Body of pancreas (tissue), 4 donors: ENCODE measurements at regions not wholly inside any gene's neighbourhood (a gene's known extent, or its start where the extent isn't known, plus 50 kb on each side); places are given as distances from the start of the nearest gene placed in this dataset.

Source experiments
- ATAC-seq: fragments of 150-250 bp; one replicate; pipeline ENCODE4 v1.9.1; 2016
- DNase-seq, 4 donors: peaks; one replicate each; pipeline ENCODE4 v3.0.0-alpha.2; 2019
- H3K27ac ChIP-seq, 4 donors: fragments of 200-600 bp; sonication (generic); 1 replicate in 3 of 4; 2 replicates in 1 of 4; pipeline versions ENCODE4 v1.5.1 to v1.6.1; 2016 to 2019; ENCODE audit warnings: mild to moderate bottlenecking in 1 of 4, mixed read lengths in 1 of 4, moderate library complexity in 1 of 4
- H3K27me3 ChIP-seq, 2 donors: fragments of 200-600 bp; sonication (generic); one replicate each; pipeline ENCODE4 v1.6.0; 2016; ENCODE audit warnings: mild to moderate bottlenecking in 1 of 2
- H3K36me3 ChIP-seq, 2 donors: fragments of 200-600 bp; sonication (generic); replicated peaks in 1 of 2; 2 replicates each; pipeline ENCODE4 v1.5.1; 2016; ENCODE audit warnings: low read depth in 2 of 2; ENCODE audit not compliant: insufficient read depth in 1 of 2
- H3K4me1 ChIP-seq: fragments of 200-600 bp; sonication (generic); one replicate; pipeline ENCODE4 v1.6.0; 2016
- H3K4me3 ChIP-seq, 2 donors: fragments of 200-600 bp; sonication (generic); 1 replicate in 1 of 2; 2 replicates in 1 of 2; pipeline ENCODE4 v1.5.1; 2016 to 2019
- H3K9me3 ChIP-seq, 3 donors: fragments of 200-600 bp; sonication (generic); 1 replicate in 2 of 3; 2 replicates in 1 of 3; pipeline ENCODE4 v1.5.1; 2016
- CTCF ChIP-seq, 7 experiments: fragments of 450-650 bp in 4 of 7; fragments of 200-600 bp in 3 of 7; sonication (generic) in 3 of 7; IDR thresholded peaks; one replicate each; pipeline ENCODE4 v1.5.1; 2016 to 2019; ENCODE audit warnings: antibody characterized with exemption in 7 of 7
- POLR2A ChIP-seq, 3 donors: fragments of 450-650 bp; IDR thresholded peaks; one replicate each; pipeline ENCODE4 v1.6.1; 2016; ENCODE audit warnings: antibody characterized with exemption in 3 of 3, mild to moderate bottlenecking in 2 of 3
- WGBS, 2 donors: methylation state at CpG; one replicate each; pipeline ENCODE4 v1.1.5; 2017; 5-methylcytosine and 5-hydroxymethylcytosine counted together
- intact Hi-C: fragments of 100-400 bp; cut with DNase I; formaldehyde crosslinking; loops from one replicate; pipeline ENCODE4 v1.15.1; 2023

- ATAC-seq (no peak), DNase-seq (no peak)
- H3K4me3 ChIP-seq = no peak overlapping the region
- no peaks in the 10 kb centered on the region for H3K36me3 ChIP-seq
- H3K4me1 ChIP-seq = peaks cover 5% of the 10 kb centered on the region
- no peaks in the 10 kb centered on the region for H3K27me3 ChIP-seq
- 100% methylated on average over 2 of the region's 2 CpGs for WGBS, 2 donors
- peak overlapping the region in 2 of 4 donors; percentile 51 to 58 for H3K27ac ChIP-seq
- TF ChIP-seq POLR2A (IDR thresholded peaks at IDR 0.05) (no peak), CTCF (IDR thresholded peaks at IDR 0.05) (no peak)
- intact Hi-C loops = no loop called here
- no peaks in the 10 kb centered on the region for H3K9me3 ChIP-seq
Observed at GRCh38 chr15:67900621-67901147, 60.8 kb upstream of the RNU6-1 start.

GRCh38 chr15:67901922-67902321 is 62.1 kb upstream of the RNU6-1 start:
- Histone ChIP-seq H3K27ac (no peak overlapping the region), H3K36me3 (no peaks in the 10 kb centered on the region), H3K4me3 (no peak overlapping the region), H3K4me1 (peaks cover 5% of the 10 kb centered on the region), H3K27me3 (no peaks in the 10 kb centered on the region), H3K9me3 (no peaks in the 10 kb centered on the region)
- no peak for DNase-seq
- TF ChIP-seq POLR2A (IDR thresholded peaks at IDR 0.05) = no peak
- no peak for TF ChIP-seq CTCF (IDR thresholded peaks at IDR 0.05)
- intact Hi-C loops = no loop called here
- no peak for ATAC-seq
- 73 to 88% methylated on average over 1 of the region's 1 CpG for WGBS, 2 donors

GRCh38 chr15:67902579-67903009 is 62.7 kb upstream of the RNU6-1 start:
- DNase-seq (no peak), ATAC-seq (no peak)
- intact Hi-C loops = no loop called here

GRCh38 chr15:67903708-67904107 is 63.9 kb upstream of the RNU6-1 start:
- H3K36me3 ChIP-seq = no peaks in the 10 kb centered on the region
- ATAC-seq (no peak), DNase-seq (no peak)
- H3K4me3 ChIP-seq = no peak overlapping the region
- no peak for TF ChIP-seq POLR2A (IDR thresholded peaks at IDR 0.05)
- TF ChIP-seq CTCF (IDR thresholded peaks at IDR 0.05) = no peak
- no peaks in the 10 kb centered on the region for H3K27me3 ChIP-seq
- intact Hi-C loops = no loop called here
- H3K4me1 ChIP-seq = no peaks in the 10 kb centered on the region
- no peaks in the 10 kb centered on the region for H3K9me3 ChIP-seq
- H3K27ac ChIP-seq = no peak overlapping the region

More at GRCh38 chr15:67902579-67903009, 62.7 kb upstream of the RNU6-1 start:
- Histone ChIP-seq H3K4me1 (peaks cover 3% of the 10 kb centered on the region), H3K27me3 (no peaks in the 10 kb centered on the region), H3K27ac (no peak overlapping the region), H3K4me3 (no peak overlapping the region), H3K36me3 (no peaks in the 10 kb centered on the region), H3K9me3 (no peaks in the 10 kb centered on the region)
- 84 to 94% methylated on average over 7 to 9 of the region's 9 CpGs for WGBS, 2 donors
- TF ChIP-seq POLR2A (IDR thresholded peaks at IDR 0.05) (no peak), CTCF (IDR thresholded peaks at IDR 0.05) (no peak)

- TF ChIP-seq CTCF (IDR thresholded peaks at IDR 0.05) = no peak
- TF ChIP-seq POLR2A (IDR thresholded peaks at IDR 0.05) = no peak
- WGBS, 2 donors = 96 to 100% methylated on average over 1 of the region's 1 CpG
- intact Hi-C loops = no loop called here
- no peak overlapping the region for H3K27ac ChIP-seq
- no peaks in the 10 kb centered on the region for H3K36me3 ChIP-seq
- no peak overlapping the region for H3K4me3 ChIP-seq
- H3K4me1 ChIP-seq = no peaks in the 10 kb centered on the region
- ATAC-seq (no peak), DNase-seq (no peak)
- H3K9me3 ChIP-seq = no peaks in the 10 kb centered on the region
- no peaks in the 10 kb centered on the region for H3K27me3 ChIP-seq
Observed at GRCh38 chr15:67905628-67906027, 65.8 kb upstream of the RNU6-1 start.
